Astrocyte of the cerebellum (primary cell): ENCODE measurements at regions not wholly inside any gene's neighbourhood (a gene's known extent, or its start where the extent isn't known, plus 50 kb on each side); places are given as distances from the start of the nearest gene placed in this dataset.

Experiments
- DNase-seq: peaks from one replicate; pipeline ENCODE4 v3.0.0-alpha.2; 2011; ENCODE audit warnings: low read depth
- H3K4me3 ChIP-seq: 2 replicates; pipeline ENCODE4 v1.5.1; 2011; ENCODE audit warnings: mild to moderate bottlenecking, low read depth, low read length, moderate library complexity
- in situ Hi-C: cut with HindIII; loops from 2 replicates; pipeline ENCODE4 v1.10.0; 2017; ENCODE audit warnings: low sequenced_read_pairs
- TF ChIP-seq, protein P1 (sequence below): IDR thresholded peaks from 2 replicates; pipeline ENCODE4 v1.5.1; 2012; ENCODE audit warnings: low read length, low read depth, moderate library complexity, mild to moderate bottlenecking; ENCODE audit errors: missing control alignments

GRCh38 chr10:107715565-107715964 lies 551.1 kb upstream of the SORCS1 start:
- in situ Hi-C loops = no loop called here
- TF ChIP-seq, protein P1, sequence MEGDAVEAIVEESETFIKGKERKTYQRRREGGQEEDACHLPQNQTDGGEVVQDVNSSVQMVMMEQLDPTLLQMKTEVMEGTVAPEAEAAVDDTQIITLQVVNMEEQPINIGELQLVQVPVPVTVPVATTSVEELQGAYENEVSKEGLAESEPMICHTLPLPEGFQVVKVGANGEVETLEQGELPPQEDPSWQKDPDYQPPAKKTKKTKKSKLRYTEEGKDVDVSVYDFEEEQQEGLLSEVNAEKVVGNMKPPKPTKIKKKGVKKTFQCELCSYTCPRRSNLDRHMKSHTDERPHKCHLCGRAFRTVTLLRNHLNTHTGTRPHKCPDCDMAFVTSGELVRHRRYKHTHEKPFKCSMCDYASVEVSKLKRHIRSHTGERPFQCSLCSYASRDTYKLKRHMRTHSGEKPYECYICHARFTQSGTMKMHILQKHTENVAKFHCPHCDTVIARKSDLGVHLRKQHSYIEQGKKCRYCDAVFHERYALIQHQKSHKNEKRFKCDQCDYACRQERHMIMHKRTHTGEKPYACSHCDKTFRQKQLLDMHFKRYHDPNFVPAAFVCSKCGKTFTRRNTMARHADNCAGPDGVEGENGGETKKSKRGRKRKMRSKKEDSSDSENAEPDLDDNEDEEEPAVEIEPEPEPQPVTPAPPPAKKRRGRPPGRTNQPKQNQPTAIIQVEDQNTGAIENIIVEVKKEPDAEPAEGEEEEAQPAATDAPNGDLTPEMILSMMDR = no peak
- no peak for DNase-seq
- H3K4me3 ChIP-seq = no peak overlapping the region

GRCh38 chr10:107708981-107709380 lies 544.5 kb upstream of the SORCS1 start:
- no peak overlapping the region for H3K4me3 ChIP-seq

GRCh38 chr10:107706096-107706725 lies 541.7 kb upstream of the SORCS1 start:
- DNase-seq = no peak
- TF ChIP-seq, protein P1 = no peak
- in situ Hi-C loops = no loop called here
- no peak overlapping the region for H3K4me3 ChIP-seq

More at GRCh38 chr10:107708981-107709380, 544.5 kb upstream of the SORCS1 start:
- in situ Hi-C loops = no loop called here
- TF ChIP-seq, protein P1 = no peak
- no peak for DNase-seq

GRCh38 chr10:107701943-107702342 lies 537.4 kb upstream of the SORCS1 start:
- DNase-seq = no peak
- in situ Hi-C loops = no loop called here
- TF ChIP-seq, protein P1 = no peak

DNA sequence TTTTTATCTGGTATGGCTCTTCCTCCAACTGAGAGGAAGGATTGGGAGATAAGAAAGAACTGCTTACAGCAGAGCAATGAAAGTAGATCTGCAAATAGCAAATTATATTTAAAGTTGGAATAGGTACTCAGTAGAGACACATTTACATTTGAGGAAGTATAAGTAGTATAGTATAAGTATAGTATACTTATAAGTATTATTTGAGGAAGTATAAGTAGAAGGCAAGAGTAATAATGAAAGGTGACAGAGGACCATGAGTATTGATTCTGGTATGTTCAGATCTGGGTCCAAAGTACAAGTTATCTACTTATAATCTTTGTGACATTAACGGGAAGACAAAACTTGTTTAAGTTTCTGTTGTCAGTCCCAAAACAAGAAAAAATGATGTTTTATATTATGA lies 527.6 kb upstream of the SORCS1 start:
- TF ChIP-seq, protein P1 = no peak
- no peak overlapping the region for H3K4me3 ChIP-seq
- in situ Hi-C loops = no loop called here
- no peak for DNase-seq

More at GRCh38 chr10:107701943-107702342, 537.4 kb upstream of the SORCS1 start:
- H3K4me3 ChIP-seq = no peak overlapping the region

DNA sequence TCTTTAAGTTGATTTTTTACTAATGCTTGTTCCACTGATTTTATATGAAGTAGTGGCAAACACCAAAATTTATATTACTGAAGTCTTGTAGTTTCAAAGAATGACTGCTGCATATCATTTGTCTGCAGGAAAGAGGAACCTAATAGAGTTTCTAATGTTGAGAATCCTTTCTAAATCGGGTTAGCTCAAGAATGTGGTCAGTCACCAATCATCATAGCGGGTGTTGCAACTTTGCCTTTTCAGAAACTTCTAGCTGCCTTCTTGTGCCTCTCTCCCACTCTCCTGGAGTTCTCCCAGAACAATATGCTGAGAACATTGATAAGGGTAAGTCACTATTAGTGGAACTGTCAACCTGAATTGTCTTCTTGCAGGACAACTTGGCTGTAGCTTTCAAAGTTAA lies 524.8 kb upstream of the SORCS1 start:
- in situ Hi-C loops = no loop called here
- TF ChIP-seq, protein P1 = no peak
- H3K4me3 ChIP-seq = no peak overlapping the region
- no peak for DNase-seq
